Caco-2 (cell line): ENCODE measurements at regions not wholly inside any gene's neighbourhood (a gene's known extent, or its start where the extent isn't known, plus 50 kb on each side); places are given as distances from the start of the nearest gene placed in this dataset.

Experiments used
- BruUV-seq: library from RNA; stranded (reverse); fragments of 400-500 nt; replicated peaks from 2 replicates; lab custom pipeline; 2021; lab: Mats Ljungman, UMichigan
- CTCF ChIA-PET: fragments of 300-600 bp; sonication (Branson Sonifier 250); formaldehyde crosslinking; loops from one replicate; lab custom pipeline; 2022; ENCODE audit warnings: antibody characterized with exemption; lab: Charles Lee
- POLR2A ChIA-PET: fragments of 300-600 bp; sonication (Branson Sonifier 250); formaldehyde crosslinking; loops from one replicate; lab custom pipeline; 2022; ENCODE audit warnings: antibody characterized with exemption; lab: Charles Lee
- DNase-seq, 2 experiments: peaks; one replicate each; pipeline versions ENCODE4 v3.0.0 to v3.0.0-alpha.2; 2020 to 2022
- H3K27me3 ChIP-seq: replicated peaks from 2 replicates; pipeline ENCODE4 v1.6.0; 2011; ENCODE audit warnings: low read length; ENCODE audit not compliant: control insufficient read depth, insufficient read depth
- H3K36me3 ChIP-seq: 2 replicates; pipeline ENCODE4 v1.5.1; 2011; ENCODE audit warnings: low read length; ENCODE audit not compliant: control insufficient read depth, insufficient read depth
- H3K4me1 ChIP-seq: fragments of 250-450 bp; sonication (Bioruptor Pico); 2 replicates; pipeline ENCODE4 v1.5.1; 2020; ENCODE audit warnings: mild to moderate bottlenecking
- H3K4me3 ChIP-seq: 2 replicates; pipeline ENCODE4 v1.5.1; 2011; ENCODE audit warnings: low read depth, mild to moderate bottlenecking, control low read depth, low read length
- H3K9me3 ChIP-seq: fragments of 250-450 bp; sonication (Bioruptor Pico); 2 replicates; pipeline ENCODE4 v1.5.1; 2020; ENCODE audit warnings: mild to moderate bottlenecking, moderate library complexity
- H3K27ac Mint-ChIP-seq: one replicate; pipeline ENCODE4 v1.8.0; 2022; ENCODE audit warnings: mixed read lengths; ENCODE audit not compliant: unreplicated experiment
- H3K27me3 Mint-ChIP-seq: one replicate; pipeline ENCODE4 v1.8.0; 2022; ENCODE audit warnings: mixed read lengths; ENCODE audit not compliant: insufficient read depth, unreplicated experiment
- H3K36me3 Mint-ChIP-seq: one replicate; pipeline ENCODE4 v1.8.0; 2022; ENCODE audit warnings: mild to moderate bottlenecking, mixed read lengths; ENCODE audit not compliant: insufficient read depth, unreplicated experiment
- H3K4me1 Mint-ChIP-seq: one replicate; pipeline ENCODE4 v1.8.0; 2022; ENCODE audit warnings: low read depth, mixed read lengths; ENCODE audit not compliant: unreplicated experiment
- H3K4me3 Mint-ChIP-seq: one replicate; pipeline ENCODE4 v1.8.0; 2022; ENCODE audit warnings: mild to moderate bottlenecking, moderate library complexity, mixed read lengths; ENCODE audit not compliant: unreplicated experiment
- H3K9me3 Mint-ChIP-seq: one replicate; pipeline ENCODE4 v1.8.0; 2022; ENCODE audit warnings: mixed read lengths; ENCODE audit not compliant: unreplicated experiment
- intact Hi-C: fragments of 100-400 bp; cut with micrococcal nuclease; formaldehyde crosslinking; loops from one replicate; pipeline ENCODE4 v1.10.0; 2022; ENCODE audit not compliant: unreplicated experiment
- TF ChIP-seq, protein P1 (sequence below), 2 experiments: fragments of 200-600 bp in 1 of 2; IDR thresholded peaks; 1 replicate in 1 of 2; 2 replicates in 1 of 2; pipeline versions ENCODE4 v1.5.1 to v1.8.0; 2011 to 2022; ENCODE audit warnings: antibody characterized with exemption in 1 of 2, control low read depth in 1 of 2, inconsistent platforms in 1 of 2, low read depth in 1 of 2, low read length in 1 of 2, mild to moderate bottlenecking in 1 of 2, moderate library complexity in 1 of 2; ENCODE audit not compliant: insufficient read depth in 1 of 2, severe bottlenecking in 1 of 2, unreplicated experiment in 1 of 2

DNA sequence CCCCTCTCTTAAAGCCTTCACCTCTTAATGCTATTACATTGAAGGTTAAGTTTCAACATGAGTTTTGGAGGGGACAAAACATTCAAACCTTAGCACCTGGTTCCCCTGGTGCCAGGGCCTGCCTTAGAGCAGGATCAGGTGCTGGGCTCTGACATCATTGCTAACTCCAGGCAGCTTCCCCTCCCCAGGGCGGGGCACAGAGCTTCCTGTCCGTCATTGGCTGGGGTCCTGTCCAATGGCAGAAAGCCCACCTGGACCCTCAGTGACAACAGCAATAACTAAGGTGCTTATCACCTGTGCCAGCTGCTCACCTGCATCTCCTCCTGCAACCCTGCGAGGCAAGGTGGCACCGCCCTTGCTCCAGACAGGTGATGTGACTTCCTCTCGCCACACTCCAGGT lies 177.4 kb downstream of the NSG2 start:
- Histone ChIP-seq H3K4me3 (no peak overlapping the region), H3K36me3 (no peaks in the 10 kb centered on the region), H3K4me1 (no peaks in the 10 kb centered on the region), H3K9me3 (no peaks in the 10 kb centered on the region), H3K27me3 (peaks cover 2% of the 10 kb centered on the region)
- CTCF ChIA-PET, result no interaction called here
- Mint-ChIP-seq H3K4me1 (no peaks in the 10 kb centered on the region), H3K27ac (no peak overlapping the region), H3K4me3 (no peak overlapping the region), H3K36me3 (no peaks in the 10 kb centered on the region), H3K27me3 (peaks cover 30% of the 10 kb centered on the region), H3K9me3 (no peaks in the 10 kb centered on the region)
- intact Hi-C loops, result no loop called here
- BruUV-seq, result no TSS peak
- DNase-seq, result no peak
- POLR2A ChIA-PET, result no interaction called here
- TF ChIP-seq, protein P1, sequence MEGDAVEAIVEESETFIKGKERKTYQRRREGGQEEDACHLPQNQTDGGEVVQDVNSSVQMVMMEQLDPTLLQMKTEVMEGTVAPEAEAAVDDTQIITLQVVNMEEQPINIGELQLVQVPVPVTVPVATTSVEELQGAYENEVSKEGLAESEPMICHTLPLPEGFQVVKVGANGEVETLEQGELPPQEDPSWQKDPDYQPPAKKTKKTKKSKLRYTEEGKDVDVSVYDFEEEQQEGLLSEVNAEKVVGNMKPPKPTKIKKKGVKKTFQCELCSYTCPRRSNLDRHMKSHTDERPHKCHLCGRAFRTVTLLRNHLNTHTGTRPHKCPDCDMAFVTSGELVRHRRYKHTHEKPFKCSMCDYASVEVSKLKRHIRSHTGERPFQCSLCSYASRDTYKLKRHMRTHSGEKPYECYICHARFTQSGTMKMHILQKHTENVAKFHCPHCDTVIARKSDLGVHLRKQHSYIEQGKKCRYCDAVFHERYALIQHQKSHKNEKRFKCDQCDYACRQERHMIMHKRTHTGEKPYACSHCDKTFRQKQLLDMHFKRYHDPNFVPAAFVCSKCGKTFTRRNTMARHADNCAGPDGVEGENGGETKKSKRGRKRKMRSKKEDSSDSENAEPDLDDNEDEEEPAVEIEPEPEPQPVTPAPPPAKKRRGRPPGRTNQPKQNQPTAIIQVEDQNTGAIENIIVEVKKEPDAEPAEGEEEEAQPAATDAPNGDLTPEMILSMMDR (IDR thresholded peaks at IDR 0.05; ENCODE audit: insufficient read depth in 1 of 2, low read depth in 1 of 2, low read length in 1 of 2, severe bottlenecking in 1 of 2, unreplicated experiment in 1 of 2), result no peak

DNA sequence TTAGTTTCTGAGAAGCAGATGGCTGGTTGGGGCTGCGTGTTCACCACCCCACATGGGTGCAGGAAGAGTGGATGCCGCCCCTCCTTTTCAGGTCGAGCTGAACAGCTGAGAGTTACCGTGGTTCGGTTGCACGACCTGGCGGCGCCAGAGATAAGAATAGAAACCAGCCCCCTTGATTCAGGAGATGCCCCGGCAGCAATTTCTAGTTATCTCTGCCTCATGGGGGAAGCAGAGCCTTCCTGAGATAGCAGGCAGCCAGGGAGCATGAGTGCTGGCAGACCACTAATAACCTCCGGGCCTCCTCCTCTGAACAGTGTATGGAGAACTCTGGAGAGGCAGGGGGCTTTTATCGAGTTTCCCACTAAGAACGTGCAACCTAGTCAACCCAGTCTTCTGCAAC lies 177.8 kb downstream of the NSG2 start:
- Mint-ChIP-seq H3K4me1 (no peaks in the 10 kb centered on the region), H3K27ac (no peak overlapping the region), H3K36me3 (no peaks in the 10 kb centered on the region), H3K27me3 (peaks cover 30% of the 10 kb centered on the region), H3K4me3 (no peak overlapping the region), H3K9me3 (no peaks in the 10 kb centered on the region)
- Histone ChIP-seq H3K27me3 (peaks cover 2% of the 10 kb centered on the region), H3K4me3 (no peak overlapping the region), H3K4me1 (no peaks in the 10 kb centered on the region), H3K9me3 (no peaks in the 10 kb centered on the region), H3K36me3 (no peaks in the 10 kb centered on the region)
- BruUV-seq, result no TSS peak
- ChIA-PET POLR2A (no interaction called here), CTCF (no interaction called here)
- intact Hi-C loops, result no loop called here
- DNase-seq, result no peak
- TF ChIP-seq, protein P1 (IDR thresholded peaks at IDR 0.05; ENCODE audit: insufficient read depth in 1 of 2, low read depth in 1 of 2, low read length in 1 of 2, severe bottlenecking in 1 of 2, unreplicated experiment in 1 of 2), result no peak

DNA sequence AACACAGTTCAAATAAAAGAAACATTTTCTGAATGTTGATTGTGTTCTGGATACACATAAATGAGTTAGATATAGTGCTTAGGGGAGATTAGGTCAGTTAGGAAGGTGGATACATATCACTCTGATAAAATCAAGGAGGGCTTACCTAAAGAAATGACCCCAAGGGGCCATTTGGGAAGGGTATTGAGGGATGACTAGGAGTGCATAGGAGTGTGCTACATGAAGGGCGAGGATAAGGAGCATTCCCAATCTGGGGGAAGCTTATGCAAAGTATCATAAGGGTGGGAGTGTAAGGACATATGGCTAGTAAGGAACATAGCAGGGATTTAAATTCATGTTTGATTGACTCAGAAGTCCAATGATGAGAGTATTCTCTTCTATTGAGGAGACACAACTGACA lies 183.6 kb downstream of the NSG2 start:
- Histone ChIP-seq H3K4me1 (no peaks in the 10 kb centered on the region), H3K36me3 (no peaks in the 10 kb centered on the region), H3K4me3 (no peak overlapping the region), H3K27me3 (no peaks in the 10 kb centered on the region), H3K9me3 (no peaks in the 10 kb centered on the region)
- Mint-ChIP-seq H3K27me3 (peaks cover 30% of the 10 kb centered on the region), H3K36me3 (no peaks in the 10 kb centered on the region), H3K4me1 (no peaks in the 10 kb centered on the region), H3K27ac (no peak overlapping the region), H3K9me3 (no peaks in the 10 kb centered on the region), H3K4me3 (no peak overlapping the region)
- intact Hi-C loops, result no loop called here
- DNase-seq, result no peak
- TF ChIP-seq, protein P1 (IDR thresholded peaks at IDR 0.05; ENCODE audit: insufficient read depth in 1 of 2, low read depth in 1 of 2, low read length in 1 of 2, severe bottlenecking in 1 of 2, unreplicated experiment in 1 of 2), result no peak
- POLR2A ChIA-PET, result no interaction called here
- BruUV-seq, result no TSS peak
- CTCF ChIA-PET, result no interaction called here
